Neural cell (in vitro differentiated cells): ENCODE measurements at regions not wholly inside any gene's neighbourhood (a gene's known extent, or its start where the extent isn't known, plus 50 kb on each side); places are given as distances from the start of the nearest gene placed in this dataset.

Source experiments
- H2AFZ ChIP-seq: fragments of 200-600, 300-800 bp; sonication (generic), shearing (Covaris generic); 2 replicates; pipeline ENCODE4 v1.6.0; 2014; ENCODE audit warnings: low read depth, mild to moderate bottlenecking, antibody characterized with exemption, low read length, moderate library complexity
- H3F3A ChIP-seq: fragments of 200-600 bp; shearing (Covaris generic); 2 replicates; pipeline ENCODE4 v1.6.1; 2016; ENCODE audit warnings: mild to moderate bottlenecking, moderate library complexity, mixed read lengths, antibody characterized with exemption, low read length; ENCODE audit not compliant: insufficient read depth, poor library complexity, severe bottlenecking
- H3K27ac ChIP-seq: fragments of 200-600, 300-800 bp; sonication (generic), shearing (Covaris generic); 2 replicates; pipeline ENCODE4 v1.5.1; 2014; ENCODE audit warnings: mild to moderate bottlenecking, low read length, moderate library complexity
- H3K27me3 ChIP-seq: fragments of 300-800, 200-600 bp; sonication (generic), shearing (Covaris generic); 2 replicates; pipeline ENCODE4 v1.6.0; 2014; ENCODE audit warnings: mild to moderate bottlenecking, low read depth, low read length, moderate library complexity; ENCODE audit not compliant: insufficient read depth
- H3K36me3 ChIP-seq: fragments of 300-800, 200-600 bp; sonication (generic), shearing (Covaris generic); 2 replicates; pipeline ENCODE4 v1.5.1; 2014; ENCODE audit warnings: mild to moderate bottlenecking, antibody characterized with exemption, low read length, moderate library complexity; ENCODE audit not compliant: insufficient read depth
- H3K4me2 ChIP-seq: fragments of 300-800, 200-600 bp; sonication (generic), shearing (Covaris generic); 2 replicates; pipeline ENCODE4 v1.6.0; 2014; ENCODE audit warnings: mild to moderate bottlenecking, low read length
- H3K4me3 ChIP-seq: fragments of 300-800, 200-600 bp; sonication (generic), shearing (Covaris generic); 2 replicates; pipeline ENCODE4 v1.5.1; 2014; ENCODE audit warnings: mild to moderate bottlenecking, low read length, moderate library complexity
- H3K79me2 ChIP-seq: fragments of 200-600 bp; shearing (Covaris generic); replicated peaks from 2 replicates; pipeline ENCODE4 v1.6.0; 2014; ENCODE audit warnings: mild to moderate bottlenecking, low read length, moderate library complexity; ENCODE audit not compliant: insufficient read depth
- H3K9ac ChIP-seq: fragments of 300-800, 200-600 bp; sonication (generic), shearing (Covaris generic); 2 replicates; pipeline ENCODE4 v1.6.1; 2016; ENCODE audit warnings: mild to moderate bottlenecking, low read length, mixed read lengths
- H3K9me2 ChIP-seq: fragments of 200-600 bp; shearing (Covaris generic); 2 replicates; pipeline ENCODE4 v1.6.1; 2016; ENCODE audit warnings: mild to moderate bottlenecking, low read length, mixed read lengths; ENCODE audit not compliant: insufficient read depth
- H3K9me3 ChIP-seq: fragments of 200-600, 300-800 bp; sonication (generic), shearing (Covaris generic); 2 replicates; pipeline ENCODE4 v1.6.1; 2016; ENCODE audit warnings: mild to moderate bottlenecking, mixed run types, low read length, moderate library complexity, mixed read lengths
- H4K20me1 ChIP-seq: fragments of 200-600 bp; shearing (Covaris generic); 2 replicates; pipeline ENCODE4 v1.6.1; 2016; ENCODE audit warnings: mild to moderate bottlenecking, mixed run types; ENCODE audit not compliant: insufficient read depth
- EP300 ChIP-seq: fragments of 450-650 bp; conservative IDR thresholded peaks from 2 replicates; pipeline ENCODE4 v1.6.1; 2014; ENCODE audit warnings: antibody characterized with exemption, mild to moderate bottlenecking, moderate library complexity; ENCODE audit not compliant: poor library complexity, severe bottlenecking
- EZH2 ChIP-seq: fragments of 200-600, 300-800 bp; shearing (Covaris generic), sonication (generic); IDR thresholded peaks from 2 replicates; pipeline ENCODE4 v1.6.1; 2014; ENCODE audit warnings: antibody characterized with exemption, low read length, borderline replicate concordance, mild to moderate bottlenecking; ENCODE audit not compliant: insufficient read depth, poor library complexity, severe bottlenecking
- MXI1 ChIP-seq: fragments of 450-650 bp; conservative IDR thresholded peaks from 2 replicates; pipeline ENCODE4 v1.6.1; 2014; ENCODE audit warnings: antibody characterized with exemption, mild to moderate bottlenecking; ENCODE audit not compliant: poor library complexity, severe bottlenecking
- POLR2AphosphoS5 ChIP-seq: IDR thresholded peaks from 2 replicates; pipeline ENCODE4 v1.6.1; 2012
- RAD21 ChIP-seq: fragments of 450-650 bp; conservative IDR thresholded peaks from 2 replicates; pipeline ENCODE4 v1.6.1; 2014; ENCODE audit warnings: antibody characterized with exemption, mild to moderate bottlenecking, moderate library complexity
- SMC3 ChIP-seq: fragments of 450-650 bp; conservative IDR thresholded peaks from 2 replicates; pipeline ENCODE4 v1.6.1; 2014; ENCODE audit warnings: antibody characterized with exemption, mild to moderate bottlenecking, moderate library complexity; ENCODE audit not compliant: poor library complexity
- TAF1 ChIP-seq: IDR thresholded peaks from 2 replicates; pipeline ENCODE4 v1.6.1; 2012; ENCODE audit warnings: low read depth
- TF ChIP-seq, protein P1 (sequence below): fragments of 450-650 bp; IDR thresholded peaks from 2 replicates; pipeline ENCODE4 v1.5.1; 2014; ENCODE audit warnings: antibody characterized with exemption, mild to moderate bottlenecking, moderate library complexity; ENCODE audit not compliant: poor library complexity, severe bottlenecking
- TF ChIP-seq, protein P2 (sequence below): IDR thresholded peaks from 2 replicates; pipeline ENCODE4 v1.6.1; 2012; ENCODE audit warnings: borderline replicate concordance

DNA sequence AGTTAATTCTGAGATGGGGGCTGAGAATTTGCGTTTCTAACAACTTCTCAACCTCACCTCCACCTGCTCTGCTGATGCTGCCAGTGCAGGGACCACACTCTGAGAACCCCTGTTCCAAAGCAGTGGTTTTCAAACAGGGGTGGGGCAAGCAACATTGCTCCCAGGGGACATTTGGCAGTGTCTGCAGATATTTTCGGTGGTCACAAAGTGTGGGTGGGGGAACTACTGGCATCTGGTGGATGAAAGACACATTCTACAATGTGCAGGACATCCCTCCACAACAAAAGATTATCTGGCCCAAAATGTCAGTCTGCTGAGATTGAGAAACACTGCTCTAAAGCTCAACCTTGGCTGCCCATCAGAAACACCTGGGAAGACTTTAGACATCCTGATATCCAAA, 188.7 kb upstream of the SATB2 start:
- H3K4me2 ChIP-seq: no peak overlapping the region
- no peaks in the 10 kb centered on the region for H3F3A ChIP-seq

DNA sequence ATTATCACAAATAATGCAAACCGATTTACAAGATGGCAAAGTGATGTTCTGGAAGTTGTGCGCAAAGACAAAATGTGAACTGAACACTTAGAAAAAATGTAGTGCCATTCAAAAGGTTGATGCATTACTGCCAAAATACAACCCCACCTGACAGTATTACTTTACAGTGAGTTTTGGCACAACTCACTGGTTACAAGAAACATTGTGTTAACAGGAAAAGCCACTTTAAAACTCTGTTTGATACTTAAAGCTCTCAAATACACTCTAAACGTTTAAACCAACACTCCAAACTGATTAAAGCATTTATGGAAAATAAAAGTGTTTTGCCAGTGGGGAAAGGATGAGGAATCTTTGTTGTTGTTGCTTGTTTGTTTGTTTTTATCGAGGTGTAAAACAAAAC, 173.4 kb upstream of the SATB2 start:
- H3K4me2 ChIP-seq: no peak overlapping the region
- no peaks in the 10 kb centered on the region for H4K20me1 ChIP-seq
- H3K79me2 ChIP-seq: no peaks in the 10 kb centered on the region
- TF ChIP-seq MXI1 (no peak), EP300 (no peak), RAD21 (no peak), POLR2AphosphoS5 (no peak), SMC3 (no peak)
- no peak overlapping the region for H3K4me3 ChIP-seq
- no peaks in the 10 kb centered on the region for H3K27me3 ChIP-seq
- no peak overlapping the region for H3K9ac ChIP-seq
- H3K36me3 ChIP-seq: no peaks in the 10 kb centered on the region
- no peaks in the 10 kb centered on the region for H3F3A ChIP-seq
- H3K9me3 ChIP-seq: no peaks in the 10 kb centered on the region
- H3K27ac ChIP-seq: no peak overlapping the region
- H2AFZ ChIP-seq: no peak overlapping the region
- no peaks in the 10 kb centered on the region for H3K9me2 ChIP-seq

More for the DNA sequence above, 188.7 kb upstream of the SATB2 start:
- Histone ChIP-seq H3K9me3 (no peaks in the 10 kb centered on the region), H3K4me3 (no peak overlapping the region), H3K36me3 (no peaks in the 10 kb centered on the region), H3K9me2 (no peaks in the 10 kb centered on the region), H4K20me1 (no peaks in the 10 kb centered on the region), H2AFZ (no peak overlapping the region), H3K27ac (no peak overlapping the region), H3K27me3 (no peaks in the 10 kb centered on the region), H3K79me2 (no peaks in the 10 kb centered on the region), H3K9ac (no peak overlapping the region)
- TF ChIP-seq EP300 (no peak), MXI1 (no peak), EZH2 (no peak), TAF1 (no peak), SMC3 (no peak), POLR2AphosphoS5 (no peak), RAD21 (no peak)
- TF ChIP-seq, protein P1, sequence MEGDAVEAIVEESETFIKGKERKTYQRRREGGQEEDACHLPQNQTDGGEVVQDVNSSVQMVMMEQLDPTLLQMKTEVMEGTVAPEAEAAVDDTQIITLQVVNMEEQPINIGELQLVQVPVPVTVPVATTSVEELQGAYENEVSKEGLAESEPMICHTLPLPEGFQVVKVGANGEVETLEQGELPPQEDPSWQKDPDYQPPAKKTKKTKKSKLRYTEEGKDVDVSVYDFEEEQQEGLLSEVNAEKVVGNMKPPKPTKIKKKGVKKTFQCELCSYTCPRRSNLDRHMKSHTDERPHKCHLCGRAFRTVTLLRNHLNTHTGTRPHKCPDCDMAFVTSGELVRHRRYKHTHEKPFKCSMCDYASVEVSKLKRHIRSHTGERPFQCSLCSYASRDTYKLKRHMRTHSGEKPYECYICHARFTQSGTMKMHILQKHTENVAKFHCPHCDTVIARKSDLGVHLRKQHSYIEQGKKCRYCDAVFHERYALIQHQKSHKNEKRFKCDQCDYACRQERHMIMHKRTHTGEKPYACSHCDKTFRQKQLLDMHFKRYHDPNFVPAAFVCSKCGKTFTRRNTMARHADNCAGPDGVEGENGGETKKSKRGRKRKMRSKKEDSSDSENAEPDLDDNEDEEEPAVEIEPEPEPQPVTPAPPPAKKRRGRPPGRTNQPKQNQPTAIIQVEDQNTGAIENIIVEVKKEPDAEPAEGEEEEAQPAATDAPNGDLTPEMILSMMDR: no peak
- TF ChIP-seq, protein P2, sequence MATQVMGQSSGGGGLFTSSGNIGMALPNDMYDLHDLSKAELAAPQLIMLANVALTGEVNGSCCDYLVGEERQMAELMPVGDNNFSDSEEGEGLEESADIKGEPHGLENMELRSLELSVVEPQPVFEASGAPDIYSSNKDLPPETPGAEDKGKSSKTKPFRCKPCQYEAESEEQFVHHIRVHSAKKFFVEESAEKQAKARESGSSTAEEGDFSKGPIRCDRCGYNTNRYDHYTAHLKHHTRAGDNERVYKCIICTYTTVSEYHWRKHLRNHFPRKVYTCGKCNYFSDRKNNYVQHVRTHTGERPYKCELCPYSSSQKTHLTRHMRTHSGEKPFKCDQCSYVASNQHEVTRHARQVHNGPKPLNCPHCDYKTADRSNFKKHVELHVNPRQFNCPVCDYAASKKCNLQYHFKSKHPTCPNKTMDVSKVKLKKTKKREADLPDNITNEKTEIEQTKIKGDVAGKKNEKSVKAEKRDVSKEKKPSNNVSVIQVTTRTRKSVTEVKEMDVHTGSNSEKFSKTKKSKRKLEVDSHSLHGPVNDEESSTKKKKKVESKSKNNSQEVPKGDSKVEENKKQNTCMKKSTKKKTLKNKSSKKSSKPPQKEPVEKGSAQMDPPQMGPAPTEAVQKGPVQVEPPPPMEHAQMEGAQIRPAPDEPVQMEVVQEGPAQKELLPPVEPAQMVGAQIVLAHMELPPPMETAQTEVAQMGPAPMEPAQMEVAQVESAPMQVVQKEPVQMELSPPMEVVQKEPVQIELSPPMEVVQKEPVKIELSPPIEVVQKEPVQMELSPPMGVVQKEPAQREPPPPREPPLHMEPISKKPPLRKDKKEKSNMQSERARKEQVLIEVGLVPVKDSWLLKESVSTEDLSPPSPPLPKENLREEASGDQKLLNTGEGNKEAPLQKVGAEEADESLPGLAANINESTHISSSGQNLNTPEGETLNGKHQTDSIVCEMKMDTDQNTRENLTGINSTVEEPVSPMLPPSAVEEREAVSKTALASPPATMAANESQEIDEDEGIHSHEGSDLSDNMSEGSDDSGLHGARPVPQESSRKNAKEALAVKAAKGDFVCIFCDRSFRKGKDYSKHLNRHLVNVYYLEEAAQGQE: no peak

DNA sequence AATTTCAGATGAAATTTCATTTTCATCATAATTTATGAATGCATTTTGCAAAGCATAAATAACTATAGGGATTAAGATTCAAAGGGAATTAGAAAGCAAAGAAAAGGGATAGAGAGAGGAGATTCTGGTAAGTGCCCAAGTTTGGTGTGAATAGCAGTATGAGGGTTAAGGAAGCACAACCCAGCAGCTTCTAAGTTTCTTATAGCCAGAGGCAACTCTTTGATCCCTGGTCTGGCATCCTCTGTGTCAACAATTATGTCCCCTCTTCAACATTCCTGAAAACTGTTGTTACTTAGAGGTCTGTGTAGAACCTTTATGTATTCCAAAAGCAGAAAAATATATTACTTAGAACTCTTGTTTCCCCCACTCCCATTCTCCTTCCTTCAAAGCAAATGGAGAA, 171.6 kb upstream of the SATB2 start:
- Histone ChIP-seq H2AFZ (no peak overlapping the region), H3K27me3 (no peaks in the 10 kb centered on the region), H3K27ac (no peak overlapping the region), H4K20me1 (no peaks in the 10 kb centered on the region), H3K9me3 (no peaks in the 10 kb centered on the region), H3K9ac (no peak overlapping the region), H3F3A (no peaks in the 10 kb centered on the region), H3K4me2 (no peak overlapping the region), H3K36me3 (no peaks in the 10 kb centered on the region), H3K79me2 (no peaks in the 10 kb centered on the region), H3K4me3 (no peak overlapping the region), H3K9me2 (no peaks in the 10 kb centered on the region)
- TF ChIP-seq EP300 (no peak), MXI1 (no peak), TAF1 (no peak), EZH2 (no peak), RAD21 (no peak), POLR2AphosphoS5 (no peak), SMC3 (no peak)
- TF ChIP-seq, protein P2: no peak
- TF ChIP-seq, protein P1: no peak
